Activated CD4-positive, alpha-beta T cell treated with anti-CD3 and anti-CD28 coated beads, Interleukin-2, Interleukin-6, amounts not matched to agents 100 ng/mL and 50 ng/mL, durations not matched to agents 16 hours and 8 hours (primary cell): ENCODE measurements at regions not wholly inside any gene's neighbourhood (a gene's known extent, or its start where the extent isn't known, plus 50 kb on each side); places are given as distances from the start of the nearest gene placed in this dataset.

Experiments used
- DNase-seq: peaks from one replicate; pipeline ENCODE4 v3.0.0-alpha.2; 2020

- no peak for DNase-seq
These were observed 376.6 kb upstream of the SLCO3A1 start for GRCh38 chr15:91476861-91477260.

- DNase-seq, result no peak
These were observed 374.8 kb upstream of the SLCO3A1 start for GRCh38 chr15:91478717-91479191.

DNA sequence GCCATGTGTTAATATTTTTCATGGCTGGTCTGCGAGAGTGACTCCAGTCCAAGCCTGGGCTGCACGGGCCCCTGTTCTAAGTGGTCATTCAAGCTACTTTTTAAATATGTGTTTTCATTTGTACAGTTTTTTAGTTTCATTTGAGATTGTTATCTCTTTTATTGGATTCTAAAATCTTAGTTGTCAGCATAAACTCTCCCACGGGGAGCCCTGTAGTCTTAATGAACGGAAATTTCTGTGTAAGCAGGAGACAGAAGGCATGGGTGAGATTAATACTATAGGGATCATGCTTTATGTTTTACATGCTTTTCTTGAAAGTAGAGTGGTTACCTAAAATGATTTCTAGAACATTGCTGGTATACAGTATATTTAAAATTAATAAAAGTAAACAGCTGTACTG is 373.1 kb upstream of the SLCO3A1 start:
- no peak for DNase-seq

DNA sequence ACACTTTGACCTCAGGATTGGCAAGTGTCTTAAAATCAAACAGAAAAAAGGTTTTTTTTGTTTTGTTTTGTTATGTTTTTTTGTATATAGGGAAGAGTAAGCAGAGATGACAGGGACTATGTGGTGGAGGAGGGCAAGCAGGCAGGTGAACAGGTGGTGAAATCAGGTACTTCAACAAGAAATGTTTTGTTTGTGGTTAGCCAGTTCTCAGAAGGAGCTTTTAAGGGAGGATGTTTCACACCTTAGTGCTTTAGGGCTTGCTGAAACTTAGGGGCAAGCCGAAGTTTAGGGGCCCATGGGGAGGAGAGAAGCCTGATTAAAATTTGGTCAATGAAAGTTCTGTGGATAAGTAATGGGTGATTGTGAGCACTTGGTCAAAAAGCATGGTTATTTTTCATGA is 370.7 kb upstream of the SLCO3A1 start:
- DNase-seq, result no peak

GRCh38 chr15:91484141-91484540 is 369.4 kb upstream of the SLCO3A1 start:
- no peak for DNase-seq

- DNase-seq, result no peak
These were observed 365.1 kb upstream of the SLCO3A1 start for GRCh38 chr15:91488452-91488851.

DNA sequence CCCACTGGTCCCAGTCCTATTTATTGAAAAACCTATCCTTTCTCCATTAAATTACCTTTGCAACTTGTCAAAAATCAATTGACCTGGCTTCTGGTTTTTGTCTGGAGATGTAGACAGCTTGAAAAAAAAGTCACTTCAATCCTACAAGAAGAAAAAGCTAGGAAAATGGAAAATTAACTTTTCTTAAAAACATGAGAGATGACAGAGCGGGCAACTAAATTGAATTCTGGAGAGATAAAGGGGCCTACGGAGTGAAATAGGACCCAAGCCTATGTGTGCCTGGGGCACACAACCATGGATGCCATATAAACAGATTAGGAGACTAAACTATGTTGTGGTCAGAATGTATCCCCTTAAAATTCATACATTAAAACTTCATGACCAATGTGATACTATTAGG is 363.3 kb upstream of the SLCO3A1 start:
- DNase-seq, result no peak

DNA sequence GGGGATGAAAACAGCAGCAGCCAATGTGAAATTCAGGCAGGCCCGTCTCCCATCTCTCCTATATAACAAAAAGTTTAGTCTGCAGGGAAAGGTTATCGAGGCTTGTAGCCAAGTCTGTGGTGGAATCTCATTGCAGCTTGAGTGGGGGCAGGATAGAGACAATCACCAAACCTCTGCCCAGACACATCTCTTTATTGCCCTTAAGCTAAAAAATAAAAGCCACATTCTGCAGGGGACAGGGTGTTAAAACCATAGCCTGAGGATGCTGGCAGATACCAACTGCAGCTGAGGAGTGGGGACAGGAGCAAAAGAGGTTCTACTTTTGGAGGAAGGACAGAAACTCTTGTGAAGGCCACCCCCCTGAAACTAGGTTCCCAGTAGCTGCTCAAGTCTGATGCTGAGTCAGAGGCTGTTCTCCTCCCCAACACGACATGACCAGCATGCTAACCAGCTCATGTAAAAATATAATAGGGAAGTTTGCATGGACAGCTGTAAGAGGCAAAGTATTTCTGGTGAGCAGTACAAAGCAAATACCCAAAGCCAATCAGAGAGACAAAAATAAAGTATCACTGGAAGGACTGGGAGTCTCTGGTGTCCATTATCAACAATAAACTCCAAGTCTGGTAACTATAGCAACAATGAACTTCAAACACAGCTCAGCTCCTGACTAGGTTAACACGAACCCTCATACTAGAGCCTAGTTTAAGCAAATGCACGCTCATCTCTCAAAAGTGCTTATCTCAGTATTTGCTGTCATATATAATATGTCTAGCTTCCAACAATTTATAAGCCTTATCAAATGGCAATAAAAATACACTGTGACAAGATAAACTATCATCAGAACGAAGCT is 362.2 kb upstream of the SLCO3A1 start:
- no peak for DNase-seq

- no peak for DNase-seq
These were observed 356.5 kb upstream of the SLCO3A1 start for GRCh38 chr15:91496754-91497691.

DNA sequence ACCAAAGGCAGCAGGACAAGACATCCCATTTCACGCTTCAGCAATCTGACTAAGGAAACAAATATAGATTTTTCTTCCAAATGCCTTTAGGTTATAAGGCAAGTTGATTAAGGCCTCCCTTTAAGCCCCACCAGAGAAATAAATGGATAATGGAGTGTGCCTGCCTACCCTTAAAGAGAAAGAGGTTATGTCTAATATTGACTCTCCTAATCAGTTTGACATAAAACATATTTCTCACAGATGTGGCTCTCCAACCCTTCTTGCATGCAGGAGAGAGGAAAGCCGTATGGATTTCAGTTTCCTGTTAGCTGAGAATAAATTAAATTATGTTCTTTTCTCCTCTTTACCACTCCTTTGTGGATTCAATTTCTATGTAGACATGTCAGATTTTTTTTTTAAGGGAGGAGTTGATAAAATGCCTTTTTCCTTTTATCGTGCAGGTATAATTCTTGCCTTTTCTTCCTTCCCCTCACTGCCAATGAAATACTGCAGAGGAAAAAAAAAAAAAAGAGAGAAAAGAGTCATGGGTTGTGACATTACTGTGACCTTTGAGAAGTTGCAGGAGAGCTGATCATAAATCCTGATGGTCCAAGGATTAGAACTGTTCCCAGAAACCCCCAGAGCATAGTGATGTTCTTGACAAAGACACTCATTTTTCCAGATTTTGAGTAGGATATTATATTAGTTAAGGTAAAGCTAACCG is 355.3 kb upstream of the SLCO3A1 start:
- no peak for DNase-seq

- no peak for DNase-seq
These were observed 354.8 kb upstream of the SLCO3A1 start for GRCh38 chr15:91498749-91499062.

- no peak for DNase-seq
These were observed 353.6 kb upstream of the SLCO3A1 start for GRCh38 chr15:91499774-91500383.

- DNase-seq, result no peak
These were observed 344.9 kb upstream of the SLCO3A1 start for GRCh38 chr15:91508633-91509032.

DNA sequence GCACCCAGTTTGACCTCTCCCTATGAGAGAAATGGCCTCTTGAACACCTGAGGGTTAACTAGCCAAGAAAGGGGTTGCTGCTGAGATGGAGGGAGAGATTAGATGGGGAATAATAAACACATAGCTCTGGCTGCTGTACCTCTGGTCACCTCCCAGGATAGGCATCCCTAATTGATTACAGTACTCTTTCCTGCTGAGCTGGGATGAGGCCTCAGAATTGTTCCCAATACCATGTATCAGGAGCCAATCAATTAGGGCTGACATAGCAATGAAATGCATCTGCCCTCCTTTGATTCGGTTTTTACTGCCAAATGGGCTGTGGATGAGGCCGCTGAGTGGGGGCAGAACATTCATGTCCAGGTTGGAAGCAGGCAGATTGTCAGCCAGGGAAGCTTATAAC is 339.4 kb upstream of the SLCO3A1 start:
- DNase-seq, result no peak

- DNase-seq, result no peak
These were observed 338.2 kb upstream of the SLCO3A1 start for GRCh38 chr15:91515188-91515754.

GRCh38 chr15:91516866-91517265 is 336.6 kb upstream of the SLCO3A1 start:
- DNase-seq, result no peak

DNA sequence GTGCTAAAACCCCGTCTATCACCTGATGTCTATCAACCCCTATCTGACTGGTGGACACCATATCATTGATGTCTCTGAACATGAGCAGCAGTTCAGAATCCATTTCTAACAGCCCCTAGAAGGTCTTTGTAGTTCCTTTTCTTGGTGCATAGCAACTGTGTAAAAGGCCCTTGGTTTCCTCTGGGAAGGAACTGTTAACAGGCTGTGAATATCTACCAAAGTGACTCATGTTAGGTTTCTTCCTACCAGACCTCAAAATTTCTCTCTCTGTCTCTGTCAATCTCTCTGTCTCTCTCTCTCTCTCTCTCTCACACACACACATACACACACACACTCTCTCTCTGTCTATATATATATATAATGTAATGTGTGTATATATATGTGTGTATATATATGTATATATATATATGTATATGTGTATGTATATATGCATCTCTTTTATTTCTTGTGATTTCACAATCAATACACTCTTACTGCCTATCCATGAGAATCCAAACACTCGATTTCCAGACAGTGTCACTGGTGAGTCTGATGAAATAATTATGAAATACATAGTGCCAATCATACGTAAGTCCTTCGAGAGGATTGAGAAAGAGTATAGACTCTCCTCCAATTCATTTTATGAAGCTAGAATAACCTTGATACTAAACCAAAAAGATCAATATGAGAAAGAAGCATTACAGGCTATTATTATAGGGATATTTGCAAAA is 335.9 kb upstream of the SLCO3A1 start:
- no peak for DNase-seq

GRCh38 chr15:91520850-91521249 is 332.7 kb upstream of the SLCO3A1 start:
- no peak for DNase-seq

DNA sequence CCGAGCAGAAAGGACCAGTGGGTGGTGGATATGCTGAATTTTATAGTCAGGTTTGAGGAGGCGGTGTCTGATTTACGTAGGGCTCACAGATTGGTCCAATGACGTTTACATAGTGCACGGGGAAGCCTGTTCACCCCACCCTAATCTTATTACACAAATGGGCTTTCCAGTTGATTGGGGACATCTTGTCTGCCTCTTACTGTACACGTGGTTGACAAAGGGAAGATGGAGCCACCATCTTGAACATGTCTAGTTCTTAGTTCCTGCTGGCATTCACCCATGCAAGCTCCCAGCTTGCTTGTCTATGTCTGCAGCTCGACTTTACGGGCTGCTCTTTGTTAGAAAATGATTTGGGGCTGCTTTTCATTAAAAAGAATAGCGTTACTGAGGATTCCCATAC is 332.0 kb upstream of the SLCO3A1 start:
- DNase-seq, result no peak

DNA sequence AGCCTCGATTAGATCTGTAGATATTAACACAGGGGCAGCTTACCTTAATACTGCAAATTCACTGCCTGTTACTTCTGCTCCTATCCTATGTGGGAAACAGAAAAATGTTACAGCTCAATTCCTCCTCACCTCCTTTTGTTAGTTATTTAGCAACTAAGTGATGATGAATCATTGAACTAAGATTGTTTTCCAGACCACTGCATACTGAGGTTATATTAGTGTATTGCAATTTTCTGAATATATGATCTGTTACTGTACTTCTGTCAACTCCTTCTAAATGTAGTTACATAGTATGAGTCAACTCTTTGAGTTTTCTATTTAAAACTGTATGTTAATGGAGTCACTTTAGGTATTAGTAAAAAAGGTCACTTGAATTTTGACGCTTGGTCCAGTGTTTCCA is 331.5 kb upstream of the SLCO3A1 start:
- no peak for DNase-seq

- DNase-seq, result no peak
These were observed 330.7 kb upstream of the SLCO3A1 start for GRCh38 chr15:91522605-91523332.
